Osteocyte (in vitro differentiated cells): ENCODE measurements at regions not wholly inside any gene's neighbourhood (a gene's known extent, or its start where the extent isn't known, plus 50 kb on each side); places are given as distances from the start of the nearest gene placed in this dataset.

Experiments used
- DNase-seq: peaks from one replicate; pipeline ENCODE4 v3.0.0; 2021; ENCODE audit warnings: mixed read lengths; ENCODE audit not compliant: unreplicated experiment; ENCODE audit errors: extremely low spot score
- H3K27ac Mint-ChIP-seq: one replicate; pipeline ENCODE4 v1.8.0; 2021; ENCODE audit warnings: mild to moderate bottlenecking, mixed read lengths; ENCODE audit not compliant: unreplicated experiment
- H3K27me3 Mint-ChIP-seq: one replicate; pipeline ENCODE4 v1.8.0; 2021; ENCODE audit warnings: mixed read lengths; ENCODE audit not compliant: unreplicated experiment
- H3K36me3 Mint-ChIP-seq: one replicate; pipeline ENCODE4 v1.8.0; 2021; ENCODE audit warnings: mixed read lengths; ENCODE audit not compliant: unreplicated experiment
- H3K4me1 Mint-ChIP-seq: one replicate; pipeline ENCODE4 v1.8.0; 2021; ENCODE audit warnings: mixed read lengths; ENCODE audit not compliant: unreplicated experiment
- H3K4me3 Mint-ChIP-seq: one replicate; pipeline ENCODE4 v1.8.0; 2021; ENCODE audit warnings: mild to moderate bottlenecking, moderate library complexity, mixed read lengths; ENCODE audit not compliant: unreplicated experiment
- H3K9me3 Mint-ChIP-seq: one replicate; pipeline ENCODE4 v1.8.0; 2021; ENCODE audit warnings: mixed read lengths; ENCODE audit not compliant: unreplicated experiment
- TF ChIP-seq, protein P1 (sequence below): fragments of 200-600 bp; sonication (generic); IDR thresholded peaks from 2 replicates; pipeline ENCODE4 v1.5.0; 2021; ENCODE audit warnings: antibody characterized with exemption, mild to moderate bottlenecking, moderate library complexity

DNA sequence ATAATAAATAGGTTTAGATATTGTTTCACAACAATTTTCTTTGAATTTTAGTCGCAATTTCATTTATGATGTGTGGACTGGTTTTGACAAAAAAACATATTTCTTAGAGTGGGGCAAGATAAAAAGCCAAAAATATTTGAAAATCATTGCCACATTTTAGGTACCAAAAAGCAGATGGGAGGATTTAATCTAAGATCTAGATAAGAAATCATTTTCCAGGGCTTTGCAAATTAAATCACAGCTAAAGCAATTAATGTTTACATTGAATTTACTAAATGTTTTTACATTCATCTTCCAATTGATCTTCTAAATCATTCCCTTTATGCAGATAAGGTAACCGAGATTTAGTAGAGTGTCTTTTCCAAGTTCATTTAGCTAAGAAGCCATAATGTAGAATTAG lies 1386.0 kb upstream of the TENM4 start:
- Mint-ChIP-seq H3K27ac (no peak overlapping the region), H3K9me3 (no peaks in the 10 kb centered on the region), H3K27me3 (no peaks in the 10 kb centered on the region), H3K4me1 (no peaks in the 10 kb centered on the region), H3K4me3 (no peak overlapping the region), H3K36me3 (no peaks in the 10 kb centered on the region)
- TF ChIP-seq, protein P1, sequence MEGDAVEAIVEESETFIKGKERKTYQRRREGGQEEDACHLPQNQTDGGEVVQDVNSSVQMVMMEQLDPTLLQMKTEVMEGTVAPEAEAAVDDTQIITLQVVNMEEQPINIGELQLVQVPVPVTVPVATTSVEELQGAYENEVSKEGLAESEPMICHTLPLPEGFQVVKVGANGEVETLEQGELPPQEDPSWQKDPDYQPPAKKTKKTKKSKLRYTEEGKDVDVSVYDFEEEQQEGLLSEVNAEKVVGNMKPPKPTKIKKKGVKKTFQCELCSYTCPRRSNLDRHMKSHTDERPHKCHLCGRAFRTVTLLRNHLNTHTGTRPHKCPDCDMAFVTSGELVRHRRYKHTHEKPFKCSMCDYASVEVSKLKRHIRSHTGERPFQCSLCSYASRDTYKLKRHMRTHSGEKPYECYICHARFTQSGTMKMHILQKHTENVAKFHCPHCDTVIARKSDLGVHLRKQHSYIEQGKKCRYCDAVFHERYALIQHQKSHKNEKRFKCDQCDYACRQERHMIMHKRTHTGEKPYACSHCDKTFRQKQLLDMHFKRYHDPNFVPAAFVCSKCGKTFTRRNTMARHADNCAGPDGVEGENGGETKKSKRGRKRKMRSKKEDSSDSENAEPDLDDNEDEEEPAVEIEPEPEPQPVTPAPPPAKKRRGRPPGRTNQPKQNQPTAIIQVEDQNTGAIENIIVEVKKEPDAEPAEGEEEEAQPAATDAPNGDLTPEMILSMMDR, result no peak
- no peak for DNase-seq

DNA sequence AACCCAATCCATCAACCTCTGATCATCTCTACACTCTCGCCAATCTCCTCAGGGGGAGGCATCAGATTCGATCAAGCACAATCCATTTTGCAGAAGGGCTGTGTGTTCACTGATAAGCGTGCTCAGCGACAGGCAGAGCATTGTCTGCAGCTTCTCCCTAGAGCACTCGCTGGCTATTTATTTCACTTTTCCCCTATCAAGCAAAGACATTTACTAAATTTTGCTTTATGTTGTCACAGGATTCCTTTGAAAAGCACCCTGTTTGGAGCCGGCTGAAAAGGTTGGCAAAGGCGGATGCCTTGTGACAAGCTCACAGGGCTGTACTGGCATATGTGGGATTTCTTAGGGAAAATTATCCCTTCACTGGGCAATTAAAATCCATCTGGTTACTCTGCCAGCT lies 1381.5 kb upstream of the TENM4 start:
- TF ChIP-seq, protein P1, result no peak
- H3K9me3 Mint-ChIP-seq, result no peaks in the 10 kb centered on the region
- H3K4me3 Mint-ChIP-seq, result no peak overlapping the region
- no peak for DNase-seq
- H3K36me3 Mint-ChIP-seq, result no peaks in the 10 kb centered on the region
- H3K27me3 Mint-ChIP-seq, result no peaks in the 10 kb centered on the region
- H3K4me1 Mint-ChIP-seq, result no peaks in the 10 kb centered on the region
- H3K27ac Mint-ChIP-seq, result no peak overlapping the region

DNA sequence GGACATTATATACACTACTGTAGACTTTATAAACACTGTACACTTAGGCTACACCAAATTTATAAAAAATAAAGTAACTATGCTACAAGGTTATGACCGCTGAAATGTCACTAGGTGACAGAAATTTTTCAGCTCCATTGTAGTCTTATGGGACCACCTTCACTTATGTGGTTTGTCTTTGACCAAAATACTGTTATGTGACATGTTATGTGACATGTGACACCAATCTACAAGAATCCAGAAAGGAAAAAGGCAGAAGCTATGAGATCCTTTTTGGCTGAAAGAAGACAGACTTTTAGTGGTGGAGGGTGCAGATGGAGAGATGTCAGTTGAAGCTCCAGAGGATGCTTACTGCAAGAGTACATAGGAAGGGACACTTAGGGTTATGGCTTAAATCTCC lies 1378.4 kb upstream of the TENM4 start:
- H3K27me3 Mint-ChIP-seq, result no peaks in the 10 kb centered on the region
- no peaks in the 10 kb centered on the region for H3K36me3 Mint-ChIP-seq
- H3K27ac Mint-ChIP-seq, result no peak overlapping the region
- DNase-seq, result no peak
- H3K4me3 Mint-ChIP-seq, result no peak overlapping the region
- TF ChIP-seq, protein P1, result no peak
- no peaks in the 10 kb centered on the region for H3K4me1 Mint-ChIP-seq
- H3K9me3 Mint-ChIP-seq, result no peaks in the 10 kb centered on the region

DNA sequence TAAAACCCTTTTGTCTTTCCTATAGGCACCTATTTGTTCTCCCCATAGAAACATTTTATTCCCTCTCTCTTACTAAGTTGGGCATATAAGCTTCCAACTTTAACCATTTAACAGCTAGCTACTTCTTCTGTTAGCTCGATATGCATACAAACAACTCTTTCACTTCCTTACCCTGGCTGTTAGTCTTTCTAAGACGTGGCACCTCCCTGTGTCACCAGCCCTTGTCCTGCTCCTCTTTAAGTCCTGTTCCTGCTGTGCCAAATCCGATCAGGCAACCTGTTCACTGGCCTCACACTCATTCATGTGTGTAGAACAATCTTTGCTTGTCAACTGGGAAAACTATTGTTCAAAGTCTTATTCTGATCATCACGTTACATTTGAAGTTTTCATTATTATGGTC lies 1376.1 kb upstream of the TENM4 start:
- H3K4me3 Mint-ChIP-seq, result no peak overlapping the region
- H3K36me3 Mint-ChIP-seq, result no peaks in the 10 kb centered on the region
- no peaks in the 10 kb centered on the region for H3K4me1 Mint-ChIP-seq
- H3K27me3 Mint-ChIP-seq, result no peaks in the 10 kb centered on the region
- DNase-seq, result no peak
- H3K9me3 Mint-ChIP-seq, result no peaks in the 10 kb centered on the region
- no peak overlapping the region for H3K27ac Mint-ChIP-seq
- TF ChIP-seq, protein P1, result no peak

DNA sequence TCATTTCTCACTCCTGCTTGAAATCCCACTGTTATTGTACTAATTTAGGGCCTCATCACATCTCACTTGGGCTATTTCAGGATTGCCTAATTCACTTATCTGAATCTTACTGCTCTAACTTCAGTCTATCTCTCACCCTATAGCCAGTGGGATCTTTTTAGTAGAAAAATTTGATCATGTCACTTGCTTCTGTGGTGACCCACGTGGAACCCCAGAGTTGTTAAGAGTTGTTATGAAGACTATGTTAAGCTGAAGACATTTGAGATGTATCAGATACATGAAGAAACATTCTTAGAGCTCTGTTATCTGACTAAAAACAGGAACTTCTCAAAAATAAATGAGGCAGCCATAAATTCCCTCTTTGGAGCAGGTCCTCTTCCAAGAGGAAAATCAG lies 1375.6 kb upstream of the TENM4 start:
- H3K4me1 Mint-ChIP-seq, result no peaks in the 10 kb centered on the region
- TF ChIP-seq, protein P1, result no peak
- no peak for DNase-seq
- H3K27ac Mint-ChIP-seq, result no peak overlapping the region
- H3K4me3 Mint-ChIP-seq, result no peak overlapping the region
- H3K9me3 Mint-ChIP-seq, result no peaks in the 10 kb centered on the region
- H3K36me3 Mint-ChIP-seq, result no peaks in the 10 kb centered on the region
- no peaks in the 10 kb centered on the region for H3K27me3 Mint-ChIP-seq
